ENCODE measurements at regions not wholly inside any gene's neighbourhood (a gene's known extent, or its start where the extent isn't known, plus 50 kb on each side); places are given as distances from the start of the nearest gene placed in this dataset.

DNA sequence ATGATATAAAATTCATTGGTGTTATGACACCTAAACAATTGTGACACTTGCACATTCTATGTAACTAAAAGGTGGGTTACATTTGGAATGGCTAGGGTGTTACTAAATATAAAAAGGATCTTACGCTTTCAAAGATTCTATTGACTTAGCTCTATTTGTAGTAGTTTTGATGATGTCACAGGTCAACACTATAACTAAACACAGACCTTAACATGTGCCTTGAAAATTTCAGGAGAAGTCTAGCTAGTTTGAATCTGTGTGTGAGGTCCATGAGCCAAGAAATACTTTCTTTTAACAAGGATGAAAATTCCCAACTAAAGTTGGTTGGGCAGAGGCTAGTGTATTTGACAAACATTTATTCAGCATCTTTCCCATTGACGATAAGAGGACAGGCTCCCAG lies 298.0 kb downstream of the GPAT3 start:
- no peak overlapping the region for H3K14ac ChIP-seq (ENCODE audit: insufficient read depth, low read length)
- H2BK120ac ChIP-seq (ENCODE audit: low read depth, low read length, poor library complexity, severe bottlenecking) = no peak overlapping the region
- no peak overlapping the region for H4K5ac ChIP-seq (ENCODE audit: insufficient read length, low read depth, low read length)

More for the DNA sequence above, 298.0 kb downstream of the GPAT3 start:
- Histone ChIP-seq H3K18ac (ENCODE audit: insufficient read length, low read depth, low read length) (no peak overlapping the region), H4K8ac (replicated peaks; ENCODE audit: insufficient read length, low read depth, low read length) (no peak overlapping the region), H4K20me1 (ENCODE audit: control insufficient read depth, insufficient read depth, insufficient read length) (no peaks in the 10 kb centered on the region), H3K56ac (ENCODE audit: insufficient read length, low read depth, low read length) (no peak overlapping the region), H3K4me1 (ENCODE audit: insufficient read depth, low read length) (no peaks in the 10 kb centered on the region), H3K4me2 (ENCODE audit: insufficient read depth, insufficient read length, low read length) (no peak overlapping the region), H3K23ac (ENCODE audit: insufficient read length, low read depth, low read length) (no peak overlapping the region), H3K27me3 (ENCODE audit: insufficient read depth, low read length) (no peaks in the 10 kb centered on the region), H2BK5ac (ENCODE audit: insufficient read length, low read length) (no peak overlapping the region), H2BK12ac (ENCODE audit: insufficient read length, low read depth, low read length) (no peak overlapping the region), H3K9me3 (ENCODE audit: control insufficient read depth, low read depth, low read length) (no peaks in the 10 kb centered on the region), H3K9ac (ENCODE audit: extremely low read depth, insufficient read length, low read length) (no peak overlapping the region), H4K91ac (ENCODE audit: insufficient read length, low read depth, low read length) (no peak overlapping the region), H2BK15ac (ENCODE audit: low read depth, low read length) (no peak overlapping the region), H2AFZ (ENCODE audit: low read length) (no peak overlapping the region), H3K23me2 (ENCODE audit: insufficient read length, low read depth, low read length, poor library complexity, severe bottlenecking) (no peaks in the 10 kb centered on the region), H2AK5ac (ENCODE audit: insufficient read length, low read length) (no peak overlapping the region), H3K27ac (ENCODE audit: insufficient read length, low read depth, low read length) (no peak overlapping the region), H3K4ac (ENCODE audit: low read depth, low read length) (no peak overlapping the region), H3K79me2 (ENCODE audit: insufficient read depth, low read length) (no peaks in the 10 kb centered on the region), H3K79me1 (ENCODE audit: insufficient read depth, low read depth, low read length, poor library complexity, severe bottlenecking) (no peaks in the 10 kb centered on the region), H3T11ph (ENCODE audit: low read length) (no peak overlapping the region), H2BK20ac (ENCODE audit: low read depth, low read length, poor library complexity, severe bottlenecking) (no peak overlapping the region)
- Mint-ChIP-seq H3K4me3 (no peak overlapping the region), H3K9me3 (no peaks in the 10 kb centered on the region), H3K27me3 (ENCODE audit: low read depth) (no peaks in the 10 kb centered on the region), H3K36me3 (ENCODE audit: insufficient read depth in 1 of 3, low read depth in 3 of 3) (no peaks in the 10 kb centered on the region), H3K27ac (no peak overlapping the region), H3K4me1 (peaks cover 0 to 2% of the 10 kb centered on the region in 2 experiments; a peak in 2 of 4 replicates)
- DNase-seq = no peak
- no CpG with 5 or more reads among the region's 2 CpGs for WGBS (ENCODE audit: extremely low coverage, insufficient read length, low lambda C conversion rate)
- TF ChIP-seq, protein P1, sequence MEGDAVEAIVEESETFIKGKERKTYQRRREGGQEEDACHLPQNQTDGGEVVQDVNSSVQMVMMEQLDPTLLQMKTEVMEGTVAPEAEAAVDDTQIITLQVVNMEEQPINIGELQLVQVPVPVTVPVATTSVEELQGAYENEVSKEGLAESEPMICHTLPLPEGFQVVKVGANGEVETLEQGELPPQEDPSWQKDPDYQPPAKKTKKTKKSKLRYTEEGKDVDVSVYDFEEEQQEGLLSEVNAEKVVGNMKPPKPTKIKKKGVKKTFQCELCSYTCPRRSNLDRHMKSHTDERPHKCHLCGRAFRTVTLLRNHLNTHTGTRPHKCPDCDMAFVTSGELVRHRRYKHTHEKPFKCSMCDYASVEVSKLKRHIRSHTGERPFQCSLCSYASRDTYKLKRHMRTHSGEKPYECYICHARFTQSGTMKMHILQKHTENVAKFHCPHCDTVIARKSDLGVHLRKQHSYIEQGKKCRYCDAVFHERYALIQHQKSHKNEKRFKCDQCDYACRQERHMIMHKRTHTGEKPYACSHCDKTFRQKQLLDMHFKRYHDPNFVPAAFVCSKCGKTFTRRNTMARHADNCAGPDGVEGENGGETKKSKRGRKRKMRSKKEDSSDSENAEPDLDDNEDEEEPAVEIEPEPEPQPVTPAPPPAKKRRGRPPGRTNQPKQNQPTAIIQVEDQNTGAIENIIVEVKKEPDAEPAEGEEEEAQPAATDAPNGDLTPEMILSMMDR (conservative IDR thresholded peaks at IDR 0.05) = no peak
